ENCODE measurements at regions not wholly inside any gene's neighbourhood (a gene's known extent, or its start where the extent isn't known, plus 50 kb on each side); places are given as distances from the start of the nearest gene placed in this dataset.

DNA sequence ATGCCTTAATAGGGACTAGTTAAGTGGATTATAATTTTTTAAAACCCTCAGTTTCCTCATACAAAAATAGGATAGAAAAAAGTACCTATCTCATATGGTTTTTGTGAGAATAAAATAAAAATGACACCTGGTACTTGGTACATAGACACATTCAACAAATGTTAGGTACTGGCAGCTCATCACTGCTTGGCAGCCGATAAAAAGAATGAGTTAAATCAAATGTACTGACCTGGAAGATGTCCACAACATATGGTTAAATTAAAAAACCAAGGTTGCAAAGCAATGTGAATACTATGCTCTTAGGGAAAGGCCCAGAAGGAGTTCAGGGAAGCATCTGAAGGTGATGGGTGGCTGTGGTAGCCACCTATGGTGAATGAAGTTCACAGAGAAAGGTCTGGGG, 64.9 kb upstream of the SMYD2 start:
- Histone ChIP-seq H3F3A (replicated peaks; ENCODE audit: low read depth) (no peaks in the 10 kb centered on the region), H3K4me2 (no peak overlapping the region), H4K20me1 (replicated peaks; ENCODE audit: insufficient read depth) (no peaks in the 10 kb centered on the region), H3K9me2 (ENCODE audit: insufficient read depth) (no peaks in the 10 kb centered on the region), H3K27ac (ENCODE audit: low read depth) (no peak overlapping the region), H3K79me2 (replicated peaks; ENCODE audit: insufficient read depth) (no peaks in the 10 kb centered on the region), H3K36me3 (ENCODE audit: insufficient read depth) (no peaks in the 10 kb centered on the region), H3K27me3 (ENCODE audit: insufficient read depth) (no peaks in the 10 kb centered on the region), H3K4me1 (ENCODE audit: insufficient read depth) (peaks cover 11% of the 10 kb centered on the region), H3K4me3 (no peak overlapping the region), H2AFZ (no peak overlapping the region)
- H3K4me3 Mint-ChIP-seq, result no peak overlapping the region
- no peak for DNase-seq (ENCODE audit: low spot score)
- no peak for ATAC-seq
- no peak overlapping the region for H3K27ac Mint-ChIP-seq
- TF ChIP-seq POLR2AphosphoS5 (IDR thresholded peaks at IDR 0.05; ENCODE audit: low read depth) (no peak), ZNF114 (CRISPR knock-in tag; IDR thresholded peaks at IDR 0.05) (no peak), EZH2 (IDR thresholded peaks at IDR 0.05; ENCODE audit: low read depth, unreplicated experiment) (no peak), CTCF (conservative IDR thresholded peaks at IDR 0.05; ENCODE audit: low read depth in 2 of 2) (no peak), REST (IDR thresholded peaks at IDR 0.05; ENCODE audit: unreplicated experiment) (no peak), STAT1 (IDR thresholded peaks at IDR 0.05; ENCODE audit: unreplicated experiment) (no peak), CREB1 (CRISPR knock-in tag; IDR thresholded peaks at IDR 0.05; ENCODE audit: low read depth) (no peak), NANOG (IDR thresholded peaks at IDR 0.05; ENCODE audit: borderline replicate concordance) (no peak), JUNB (IDR thresholded peaks at IDR 0.05; ENCODE audit: unreplicated experiment) (no peak), ZNF331 (CRISPR knock-in tag; IDR thresholded peaks at IDR 0.05; ENCODE audit: low read depth) (no peak), EZH2phosphoT487 (IDR thresholded peaks at IDR 0.05; ENCODE audit: unreplicated experiment) (no peak)
- TF ChIP-seq, protein P1, sequence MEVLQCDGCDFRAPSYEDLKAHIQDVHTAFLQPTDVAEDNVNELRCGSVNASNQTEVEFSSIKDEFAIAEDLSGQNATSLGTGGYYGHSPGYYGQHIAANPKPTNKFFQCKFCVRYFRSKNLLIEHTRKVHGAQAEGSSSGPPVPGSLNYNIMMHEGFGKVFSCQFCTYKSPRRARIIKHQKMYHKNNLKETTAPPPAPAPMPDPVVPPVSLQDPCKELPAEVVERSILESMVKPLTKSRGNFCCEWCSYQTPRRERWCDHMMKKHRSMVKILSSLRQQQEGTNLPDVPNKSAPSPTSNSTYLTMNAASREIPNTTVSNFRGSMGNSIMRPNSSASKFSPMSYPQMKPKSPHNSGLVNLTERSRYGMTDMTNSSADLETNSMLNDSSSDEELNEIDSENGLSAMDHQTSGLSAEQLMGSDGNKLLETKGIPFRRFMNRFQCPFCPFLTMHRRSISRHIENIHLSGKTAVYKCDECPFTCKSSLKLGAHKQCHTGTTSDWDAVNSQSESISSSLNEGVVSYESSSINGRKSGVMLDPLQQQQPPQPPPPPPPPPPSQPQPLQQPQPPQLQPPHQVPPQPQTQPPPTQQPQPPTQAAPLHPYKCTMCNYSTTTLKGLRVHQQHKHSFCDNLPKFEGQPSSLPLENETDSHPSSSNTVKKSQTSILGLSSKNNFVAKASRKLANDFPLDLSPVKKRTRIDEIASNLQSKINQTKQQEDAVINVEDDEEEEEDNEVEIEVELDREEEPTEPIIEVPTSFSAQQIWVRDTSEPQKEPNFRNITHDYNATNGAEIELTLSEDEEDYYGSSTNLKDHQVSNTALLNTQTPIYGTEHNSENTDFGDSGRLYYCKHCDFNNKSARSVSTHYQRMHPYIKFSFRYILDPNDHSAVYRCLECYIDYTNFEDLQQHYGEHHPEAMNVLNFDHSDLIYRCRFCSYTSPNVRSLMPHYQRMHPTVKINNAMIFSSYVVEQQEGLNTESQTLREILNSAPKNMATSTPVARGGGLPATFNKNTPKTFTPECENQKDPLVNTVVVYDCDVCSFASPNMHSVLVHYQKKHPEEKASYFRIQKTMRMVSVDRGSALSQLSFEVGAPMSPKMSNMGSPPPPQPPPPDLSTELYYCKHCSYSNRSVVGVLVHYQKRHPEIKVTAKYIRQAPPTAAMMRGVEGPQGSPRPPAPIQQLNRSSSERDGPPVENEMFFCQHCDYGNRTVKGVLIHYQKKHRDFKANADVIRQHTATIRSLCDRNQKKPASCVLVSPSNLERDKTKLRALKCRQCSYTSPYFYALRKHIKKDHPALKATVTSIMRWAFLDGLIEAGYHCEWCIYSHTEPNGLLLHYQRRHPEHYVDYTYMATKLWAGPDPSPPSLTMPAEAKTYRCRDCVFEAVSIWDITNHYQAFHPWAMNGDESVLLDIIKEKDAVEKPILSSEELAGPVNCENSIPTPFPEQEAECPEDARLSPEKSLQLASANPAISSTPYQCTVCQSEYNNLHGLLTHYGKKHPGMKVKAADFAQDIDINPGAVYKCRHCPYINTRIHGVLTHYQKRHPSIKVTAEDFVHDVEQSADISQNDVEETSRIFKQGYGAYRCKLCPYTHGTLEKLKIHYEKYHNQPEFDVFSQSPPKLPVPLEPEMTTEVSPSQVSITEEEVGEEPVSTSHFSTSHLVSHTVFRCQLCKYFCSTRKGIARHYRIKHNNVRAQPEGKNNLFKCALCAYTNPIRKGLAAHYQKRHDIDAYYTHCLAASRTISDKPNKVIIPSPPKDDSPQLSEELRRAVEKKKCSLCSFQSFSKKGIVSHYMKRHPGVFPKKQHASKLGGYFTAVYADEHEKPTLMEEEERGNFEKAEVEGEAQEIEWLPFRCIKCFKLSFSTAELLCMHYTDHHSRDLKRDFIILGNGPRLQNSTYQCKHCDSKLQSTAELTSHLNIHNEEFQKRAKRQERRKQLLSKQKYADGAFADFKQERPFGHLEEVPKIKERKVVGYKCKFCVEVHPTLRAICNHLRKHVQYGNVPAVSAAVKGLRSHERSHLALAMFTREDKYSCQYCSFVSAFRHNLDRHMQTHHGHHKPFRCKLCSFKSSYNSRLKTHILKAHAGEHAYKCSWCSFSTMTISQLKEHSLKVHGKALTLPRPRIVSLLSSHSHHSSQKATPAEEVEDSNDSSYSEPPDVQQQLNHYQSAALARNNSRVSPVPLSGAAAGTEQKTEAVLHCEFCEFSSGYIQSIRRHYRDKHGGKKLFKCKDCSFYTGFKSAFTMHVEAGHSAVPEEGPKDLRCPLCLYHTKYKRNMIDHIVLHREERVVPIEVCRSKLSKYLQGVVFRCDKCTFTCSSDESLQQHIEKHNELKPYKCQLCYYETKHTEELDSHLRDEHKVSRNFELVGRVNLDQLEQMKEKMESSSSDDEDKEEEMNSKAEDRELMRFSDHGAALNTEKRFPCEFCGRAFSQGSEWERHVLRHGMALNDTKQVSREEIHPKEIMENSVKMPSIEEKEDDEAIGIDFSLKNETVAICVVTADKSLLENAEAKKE (CRISPR knock-in tag; IDR thresholded peaks at IDR 0.05), result no peak
- no peaks in the 10 kb centered on the region; the same call in 2 of the 3 replicates for H3K9me3 Mint-ChIP-seq
- peaks cover 19% of the 10 kb centered on the region for H3K4me1 Mint-ChIP-seq
- H3K27me3 Mint-ChIP-seq (ENCODE audit: insufficient read depth, low read depth, poor library complexity), result peaks cover 5% of the 10 kb centered on the region
- H3K36me3 Mint-ChIP-seq (ENCODE audit: low read depth), result no peaks in the 10 kb centered on the region

Measured in GM23338 (cell line).